ENCODE measurements at regions not wholly inside any gene's neighbourhood (a gene's known extent, or its start where the extent isn't known, plus 50 kb on each side); places are given as distances from the start of the nearest gene placed in this dataset.

- no peak for DNase-seq
- Histone ChIP-seq H3K4me1 (no peaks in the 10 kb centered on the region), H3K27ac (no peak overlapping the region), H3K27me3 (no peaks in the 10 kb centered on the region), H3K36me3 (no peaks in the 10 kb centered on the region), H3K9me3 (no peaks in the 10 kb centered on the region), H3K4me3 (no peak overlapping the region)
- peak; percentile 61 to 72 for ATAC-seq (ENCODE audit: low FRiP score in 2 of 2)
- TF ChIP-seq CTCF (IDR thresholded peaks at IDR 0.05) (no peak), POLR2A (IDR thresholded peaks at IDR 0.05) (no peak), POLR2AphosphoS5 (IDR thresholded peaks at IDR 0.05) (no peak), EP300 (IDR thresholded peaks at IDR 0.05) (no peak)
- 25 to 28% methylated on average over 2 to 3 of the region's 3 CpGs for WGBS, 2 donors
These were observed 126.8 kb upstream of the ZNF644 start for GRCh38 chr1:91148641-91149069.

- TF ChIP-seq EP300 (IDR thresholded peaks at IDR 0.05) (no peak), POLR2A (IDR thresholded peaks at IDR 0.05) (no peak), POLR2AphosphoS5 (IDR thresholded peaks at IDR 0.05) (no peak), CTCF (IDR thresholded peaks at IDR 0.05) (no peak)
- 66 to 70% methylated on average over 3 of the region's 3 CpGs for WGBS, 2 donors
- no peak for ATAC-seq (ENCODE audit: low FRiP score in 2 of 2)
- H3K4me3 ChIP-seq = no peak overlapping the region
- H3K27ac ChIP-seq = no peak overlapping the region
- DNase-seq = no peak
- no peaks in the 10 kb centered on the region for H3K4me1 ChIP-seq
- H3K36me3 ChIP-seq = no peaks in the 10 kb centered on the region
- no peaks in the 10 kb centered on the region for H3K27me3 ChIP-seq
- no peaks in the 10 kb centered on the region for H3K9me3 ChIP-seq
These were observed 120.0 kb upstream of the ZNF644 start for GRCh38 chr1:91141858-91142257.

GRCh38 chr1:91138959-91139358 lies 117.1 kb upstream of the ZNF644 start:
- Histone ChIP-seq H3K4me1 (no peaks in the 10 kb centered on the region), H3K9me3 (no peaks in the 10 kb centered on the region), H3K27ac (no peak overlapping the region), H3K4me3 (no peak overlapping the region), H3K36me3 (no peaks in the 10 kb centered on the region), H3K27me3 (no peaks in the 10 kb centered on the region)
- no peak for DNase-seq
- WGBS, 2 donors = 50 to 86% methylated on average over 3 of the region's 3 CpGs
- ATAC-seq (ENCODE audit: low FRiP score in 2 of 2) = no peak
- no peak for TF ChIP-seq POLR2A (IDR thresholded peaks at IDR 0.05)
- no peak for TF ChIP-seq EP300 (IDR thresholded peaks at IDR 0.05)
- TF ChIP-seq CTCF (IDR thresholded peaks at IDR 0.05) = no peak
- TF ChIP-seq POLR2AphosphoS5 (IDR thresholded peaks at IDR 0.05) = no peak

- no peak overlapping the region for H3K27ac ChIP-seq
- H3K9me3 ChIP-seq = no peaks in the 10 kb centered on the region
- DNase-seq = no peak
- 92 to 100% methylated on average over 1 of the region's 1 CpG for WGBS, 2 donors
- no peak overlapping the region for H3K4me3 ChIP-seq
- no peaks in the 10 kb centered on the region for H3K4me1 ChIP-seq
- ATAC-seq (ENCODE audit: low FRiP score in 2 of 2) = no peak
- H3K36me3 ChIP-seq = no peaks in the 10 kb centered on the region
- no peak for TF ChIP-seq EP300 (IDR thresholded peaks at IDR 0.05)
- TF ChIP-seq CTCF (IDR thresholded peaks at IDR 0.05) = no peak
- TF ChIP-seq POLR2A (IDR thresholded peaks at IDR 0.05) = no peak
- no peak for TF ChIP-seq POLR2AphosphoS5 (IDR thresholded peaks at IDR 0.05)
- H3K27me3 ChIP-seq = no peaks in the 10 kb centered on the region
These were observed 115.5 kb upstream of the ZNF644 start for GRCh38 chr1:91137173-91137852.

GRCh38 chr1:91135799-91136198 lies 114.0 kb upstream of the ZNF644 start:
- H3K36me3 ChIP-seq = no peaks in the 10 kb centered on the region
- no peak overlapping the region for H3K4me3 ChIP-seq
- no peak for ATAC-seq (ENCODE audit: low FRiP score in 2 of 2)
- no peaks in the 10 kb centered on the region for H3K9me3 ChIP-seq
- DNase-seq = no peak
- H3K27me3 ChIP-seq = no peaks in the 10 kb centered on the region
- TF ChIP-seq CTCF (IDR thresholded peaks at IDR 0.05) (no peak), POLR2AphosphoS5 (IDR thresholded peaks at IDR 0.05) (no peak), EP300 (IDR thresholded peaks at IDR 0.05) (no peak), POLR2A (IDR thresholded peaks at IDR 0.05) (no peak)
- H3K4me1 ChIP-seq = no peaks in the 10 kb centered on the region
- WGBS, 2 donors = 92 to 95% methylated on average over 9 to 11 of the region's 11 CpGs
- no peak overlapping the region for H3K27ac ChIP-seq
